Endothelial cell of umbilical vein (primary cell): ENCODE measurements at regions not wholly inside any gene's neighbourhood (a gene's known extent, or its start where the extent isn't known, plus 50 kb on each side); places are given as distances from the start of the nearest gene placed in this dataset.

ENCODE experiments used
- BruUV-seq: library from RNA; stranded (reverse); fragments of 400-500 nt; replicated peaks from 2 replicates; lab custom pipeline; 2021; lab: Mats Ljungman, UMichigan
- CTCF ChIA-PET: fragments of 300-600, 350-600 bp; sonication (Branson Sonifier 250); formaldehyde crosslinking; loops from one replicate; lab custom pipeline; 2021; ENCODE audit warnings: antibody characterized with exemption, inconsistent platforms; lab: Charles Lee
- POLR2A ChIA-PET: fragments of 300-600, 350-600 bp; sonication (Branson Sonifier 250); formaldehyde crosslinking; loops from one replicate; lab custom pipeline; 2021; ENCODE audit warnings: antibody characterized with exemption, inconsistent platforms; lab: Charles Lee
- DNase-seq: peaks from one replicate; pipeline ENCODE4 v3.0.0-alpha.2; 2011; ENCODE audit warnings: low read depth, low spot score
- FAIRE-seq: peaks from 2 replicates; lab custom pipeline; 2011; peaks lifted over from hg19 to GRCh38; lab: Jason Lieb, UNC
- H2AFZ ChIP-seq: 2 replicates; pipeline ENCODE4 v1.6.0; 2012; ENCODE audit warnings: low read depth, low read length, control low read depth, inconsistent platforms
- H3K27ac ChIP-seq: 2 replicates; pipeline ENCODE4 v1.5.1; 2011; ENCODE audit warnings: low read depth, mild to moderate bottlenecking, control low read depth, low read length, moderate library complexity; ENCODE audit not compliant: insufficient read depth
- H3K27me3 ChIP-seq, 2 experiments: 2 replicates each; pipeline versions ENCODE4 v1.6.0 to v1.6.1; 2011; ENCODE audit warnings: low read length in 2 of 2, mixed read lengths in 1 of 2; ENCODE audit not compliant: control insufficient read depth in 2 of 2, insufficient read depth in 2 of 2
- H3K36me3 ChIP-seq, 2 experiments: 2 replicates in 1 of 2; 3 replicates in 1 of 2; pipeline ENCODE4 v1.5.1; 2011; ENCODE audit warnings: low read length in 2 of 2, mild to moderate bottlenecking in 1 of 2, moderate library complexity in 1 of 2; ENCODE audit not compliant: control insufficient read depth in 2 of 2, insufficient read depth in 2 of 2; ENCODE audit errors: extremely low read depth in 1 of 2
- H3K4me1 ChIP-seq: 3 replicates; pipeline ENCODE4 v1.5.1; 2011; ENCODE audit warnings: mild to moderate bottlenecking, low read length; ENCODE audit not compliant: control insufficient read depth, insufficient read depth; ENCODE audit errors: extremely low read depth
- H3K4me2 ChIP-seq: 2 replicates; pipeline ENCODE4 v1.6.1; 2011; ENCODE audit warnings: low read length, control low read depth, mixed read lengths; ENCODE audit not compliant: insufficient read depth
- H3K4me3 ChIP-seq, 3 experiments: fragments of 200-600 bp in 1 of 3; sonication (generic), shearing (Covaris generic) in 1 of 3; replicated peaks in 1 of 3; 2 replicates each; pipeline ENCODE4 v1.5.1; 2011 to 2016; ENCODE audit warnings: control low read depth in 3 of 3, low read length in 3 of 3, mild to moderate bottlenecking in 2 of 3, inconsistent platforms in 1 of 3, low read depth in 1 of 3, moderate library complexity in 1 of 3; ENCODE audit not compliant: insufficient read depth in 1 of 3
- H3K79me2 ChIP-seq: 2 replicates; pipeline ENCODE4 v1.6.0; 2012; ENCODE audit warnings: low read length, inconsistent platforms; ENCODE audit not compliant: control insufficient read depth, insufficient read depth
- H3K9ac ChIP-seq: replicated peaks from 2 replicates; pipeline ENCODE3; 2011; ENCODE audit warnings: low read length, control low read depth; ENCODE audit not compliant: insufficient read depth; ENCODE audit errors: extremely low read depth
- H3K9me1 ChIP-seq: replicated peaks from 3 replicates; pipeline ENCODE4 v1.6.0; 2011; ENCODE audit warnings: mild to moderate bottlenecking, low read length; ENCODE audit not compliant: control insufficient read depth, insufficient read depth; ENCODE audit errors: extremely low read depth
- H3K9me3 ChIP-seq: replicated peaks from 2 replicates; pipeline ENCODE4 v1.5.1; 2012; ENCODE audit warnings: low read length, inconsistent platforms; ENCODE audit not compliant: control insufficient read depth, insufficient read depth
- H4K20me1 ChIP-seq: replicated peaks from 2 replicates; pipeline ENCODE3; 2011; ENCODE audit warnings: mild to moderate bottlenecking, low read length; ENCODE audit not compliant: control insufficient read depth, insufficient read depth; ENCODE audit errors: extremely low read depth
- EZH2 ChIP-seq: IDR thresholded peaks from 2 replicates; pipeline ENCODE4 v1.6.1; 2012; ENCODE audit warnings: borderline replicate concordance, low read depth, mild to moderate bottlenecking, moderate library complexity, low read length, inconsistent platforms; ENCODE audit not compliant: severe bottlenecking
- FOS ChIP-seq: IDR thresholded peaks from 2 replicates; pipeline ENCODE4 v1.6.1; 2011; ENCODE audit warnings: mild to moderate bottlenecking, low read length, moderate library complexity, borderline replicate concordance; ENCODE audit not compliant: insufficient read depth
- GATA2 ChIP-seq: IDR thresholded peaks from 2 replicates; pipeline ENCODE4 v1.7.0; 2011; ENCODE audit warnings: low read depth, mild to moderate bottlenecking, moderate library complexity, mixed read lengths, low read length; ENCODE audit not compliant: insufficient read length, insufficient read depth
- JUN ChIP-seq: IDR thresholded peaks from 2 replicates; pipeline ENCODE4 v1.6.1; 2011; ENCODE audit warnings: borderline replicate concordance, low read depth; ENCODE audit not compliant: insufficient read length, insufficient read depth
- MAX ChIP-seq: IDR thresholded peaks from 2 replicates; pipeline ENCODE4 v1.6.1; 2011; ENCODE audit not compliant: insufficient read depth, insufficient read length
- MYC ChIP-seq: IDR thresholded peaks from one replicate; pipeline ENCODE4 v1.6.1; 2011; ENCODE audit warnings: mild to moderate bottlenecking, low read depth, low read length
- POLR2A ChIP-seq: IDR thresholded peaks from 2 replicates; pipeline ENCODE4 v1.6.1; 2012; ENCODE audit warnings: low read depth, mild to moderate bottlenecking, control low read depth, low read length
- POLR2AphosphoS5 ChIP-seq: IDR thresholded peaks from 2 replicates; pipeline ENCODE4 v1.6.1; 2012; ENCODE audit warnings: low read depth, mild to moderate bottlenecking, control low read depth, low read length, moderate library complexity; ENCODE audit not compliant: insufficient read depth
- dilution Hi-C: fragments of 300-500 bp; cut with MboI; formaldehyde crosslinking; loops from one replicate; pipeline ENCODE4 v1.15.0; 2019; ENCODE audit warnings: low sequenced_read_pairs; ENCODE audit not compliant: extremely low pct_ligation_motif_present
- intact Hi-C: fragments of 100-400 bp; cut with micrococcal nuclease; formaldehyde crosslinking; loops from one replicate; pipeline ENCODE4 v1.10.0; 2022
- TF ChIP-seq, protein P1 (sequence below), 2 donors: IDR thresholded peaks; 1 replicate in 1 of 2; 2 replicates in 1 of 2; pipeline ENCODE4 v1.5.1; 2011; ENCODE audit warnings: low read length in 2 of 2, mild to moderate bottlenecking in 2 of 2, moderate library complexity in 2 of 2, control low read depth in 1 of 2, inconsistent platforms in 1 of 2, low read depth in 1 of 2; ENCODE audit not compliant: insufficient read depth in 1 of 2; ENCODE audit errors: extremely low read depth in 1 of 2

DNA sequence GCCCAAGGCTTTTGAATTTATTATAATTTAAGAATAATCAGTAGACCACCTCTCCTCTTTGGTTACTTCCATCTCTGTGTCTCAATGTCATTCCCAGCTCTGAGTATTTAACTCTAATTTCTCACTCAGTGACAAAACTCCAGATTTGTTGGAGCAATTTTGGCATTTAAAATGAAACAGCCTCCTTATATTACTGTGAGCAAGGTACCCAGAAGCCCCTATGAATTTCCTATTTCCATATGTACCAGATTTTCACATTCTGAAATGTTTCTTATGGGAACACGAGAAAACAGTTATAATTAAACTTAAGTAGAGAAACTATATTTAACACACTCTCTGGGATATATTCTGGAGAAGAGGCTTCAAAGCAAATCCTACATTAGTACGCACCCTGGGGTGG, 285.4 kb upstream of the CDH8 start:
- H3K4me2 ChIP-seq = no peak overlapping the region
- H3K9me1 ChIP-seq = no peaks in the 10 kb centered on the region
- no peaks in the 10 kb centered on the region for H3K27me3 ChIP-seq
- H3K79me2 ChIP-seq = no peaks in the 10 kb centered on the region
- no peaks in the 10 kb centered on the region for H4K20me1 ChIP-seq
- POLR2A ChIA-PET = no interaction called here
- FAIRE-seq (no peak), DNase-seq (no peak)
- intact Hi-C loops (no loop called here), dilution Hi-C loops (no loop called here)
- H3K4me1 ChIP-seq = no peaks in the 10 kb centered on the region
- no peak overlapping the region for H2AFZ ChIP-seq
- no peaks in the 10 kb centered on the region for H3K36me3 ChIP-seq
- no TSS peak for BruUV-seq
- H3K9me3 ChIP-seq = peaks cover 3% of the 10 kb centered on the region
- H3K9ac ChIP-seq = no peak overlapping the region
- no peak overlapping the region for H3K4me3 ChIP-seq
- no peak overlapping the region for H3K27ac ChIP-seq
- TF ChIP-seq GATA2 = no peak
- TF ChIP-seq POLR2A = no peak
- TF ChIP-seq MYC = no peak
- TF ChIP-seq, protein P1, sequence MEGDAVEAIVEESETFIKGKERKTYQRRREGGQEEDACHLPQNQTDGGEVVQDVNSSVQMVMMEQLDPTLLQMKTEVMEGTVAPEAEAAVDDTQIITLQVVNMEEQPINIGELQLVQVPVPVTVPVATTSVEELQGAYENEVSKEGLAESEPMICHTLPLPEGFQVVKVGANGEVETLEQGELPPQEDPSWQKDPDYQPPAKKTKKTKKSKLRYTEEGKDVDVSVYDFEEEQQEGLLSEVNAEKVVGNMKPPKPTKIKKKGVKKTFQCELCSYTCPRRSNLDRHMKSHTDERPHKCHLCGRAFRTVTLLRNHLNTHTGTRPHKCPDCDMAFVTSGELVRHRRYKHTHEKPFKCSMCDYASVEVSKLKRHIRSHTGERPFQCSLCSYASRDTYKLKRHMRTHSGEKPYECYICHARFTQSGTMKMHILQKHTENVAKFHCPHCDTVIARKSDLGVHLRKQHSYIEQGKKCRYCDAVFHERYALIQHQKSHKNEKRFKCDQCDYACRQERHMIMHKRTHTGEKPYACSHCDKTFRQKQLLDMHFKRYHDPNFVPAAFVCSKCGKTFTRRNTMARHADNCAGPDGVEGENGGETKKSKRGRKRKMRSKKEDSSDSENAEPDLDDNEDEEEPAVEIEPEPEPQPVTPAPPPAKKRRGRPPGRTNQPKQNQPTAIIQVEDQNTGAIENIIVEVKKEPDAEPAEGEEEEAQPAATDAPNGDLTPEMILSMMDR (IDR thresholded peaks at IDR 0.05; ENCODE audit: extremely low read depth in 1 of 2, insufficient read depth in 1 of 2, low read depth in 1 of 2, low read length in 2 of 2) = no peak
- no peak for TF ChIP-seq EZH2
- no peak for TF ChIP-seq FOS
- no peak for TF ChIP-seq MAX
- no peak for TF ChIP-seq POLR2AphosphoS5
- TF ChIP-seq JUN = no peak
- CTCF ChIA-PET = no interaction called here
